HG03135 (cell line): ENCODE measurements at regions not wholly inside any gene's neighbourhood (a gene's known extent, or its start where the extent isn't known, plus 50 kb on each side); places are given as distances from the start of the nearest gene placed in this dataset.

Experiments used
- ATAC-seq: cut with Tn5 transposase; IDR thresholded peaks from one replicate; pipeline ENCODE4 v1.9.1; 2021; ENCODE audit warnings: mild to moderate bottlenecking, moderate library complexity; ENCODE audit not compliant: unreplicated experiment

- no peak for ATAC-seq
Measured at GRCh38 chr2:23128684-23129292, 256.2 kb upstream of the KLHL29 start.

DNA sequence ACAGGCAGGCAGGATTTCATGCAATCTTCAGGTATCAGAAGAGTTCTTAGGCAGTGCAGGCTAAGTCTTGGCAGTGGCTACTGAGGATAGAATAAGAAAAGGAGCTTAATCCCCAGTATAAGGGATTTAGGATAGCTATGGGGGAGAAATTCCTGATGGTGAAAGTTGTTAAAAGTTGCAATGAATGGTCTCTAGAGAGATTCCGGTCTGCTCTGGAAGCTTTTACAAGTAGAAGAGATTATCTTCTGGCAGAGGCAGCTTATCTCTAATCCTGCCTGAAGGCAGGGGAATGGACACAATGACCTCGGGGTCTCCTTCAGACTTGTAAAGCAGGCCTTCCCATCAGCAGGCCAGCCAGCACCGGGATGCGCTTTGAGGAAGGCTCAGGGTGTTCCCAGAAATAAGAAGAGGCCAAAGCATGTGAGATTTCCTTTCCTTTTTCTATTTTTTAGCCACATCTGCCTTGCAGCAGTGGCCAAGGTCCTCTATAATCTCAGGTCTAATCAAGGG, 253.9 kb upstream of the KLHL29 start:
- no peak for ATAC-seq

- no peak for ATAC-seq
Measured at GRCh38 chr2:23132000-23132399, 253.0 kb upstream of the KLHL29 start.

DNA sequence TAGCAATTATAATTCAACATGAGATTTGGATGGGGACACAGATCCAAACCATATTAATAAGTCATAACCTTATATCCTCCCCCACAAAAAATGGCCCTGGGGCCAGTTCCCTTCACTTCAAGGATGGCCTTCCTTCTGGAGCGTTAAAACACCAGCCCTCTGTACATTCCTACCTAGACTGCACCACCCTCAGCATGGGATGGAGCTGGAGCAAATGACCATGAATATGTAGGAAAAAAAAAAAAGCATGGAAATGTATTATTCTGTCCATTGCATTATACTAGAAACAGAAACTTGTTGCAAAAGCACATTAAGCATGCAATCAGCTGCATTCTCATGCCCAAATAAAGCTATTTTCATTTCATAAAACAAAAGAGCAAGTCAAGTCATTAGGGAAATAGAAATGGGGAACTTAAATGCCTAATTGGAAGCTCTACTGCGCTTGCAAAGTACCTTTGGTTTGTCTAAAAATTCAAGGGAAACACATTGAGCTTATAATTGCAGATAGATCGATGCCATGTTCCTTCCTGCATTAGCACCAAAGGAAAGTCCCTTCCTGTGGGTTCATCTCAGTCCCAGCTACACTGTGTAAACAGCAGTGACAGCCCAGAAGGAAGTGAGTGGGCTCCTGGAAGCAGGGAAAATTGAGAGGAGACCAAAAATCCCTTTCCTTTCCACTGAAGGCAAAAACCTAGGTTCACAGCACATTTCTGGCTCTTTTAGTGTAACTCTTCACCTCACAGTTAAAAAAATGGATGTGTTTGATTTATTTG, 252.0 kb upstream of the KLHL29 start:
- ATAC-seq: no peak

DNA sequence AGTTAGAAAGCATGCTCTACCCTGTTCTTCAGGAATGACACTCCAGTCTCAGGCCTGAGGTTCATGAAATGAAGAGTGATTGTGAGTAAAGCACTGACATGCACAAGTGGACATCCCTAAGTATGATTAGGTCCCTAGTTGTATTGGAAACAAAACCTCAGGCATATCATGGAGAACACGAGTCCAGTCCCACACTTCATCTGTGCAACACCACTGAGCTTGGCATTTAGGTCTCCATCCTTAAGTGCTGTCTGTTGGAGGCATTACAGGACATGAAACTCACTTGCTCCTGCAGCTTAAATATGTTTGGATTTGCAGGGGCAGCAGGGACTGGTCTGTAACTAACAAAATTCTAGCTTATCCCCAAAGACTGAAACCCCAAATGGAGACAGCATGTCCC, 250.3 kb upstream of the KLHL29 start:
- no peak for ATAC-seq

- ATAC-seq: no peak
Measured at GRCh38 chr2:23135481-23136100, 249.4 kb upstream of the KLHL29 start.

DNA sequence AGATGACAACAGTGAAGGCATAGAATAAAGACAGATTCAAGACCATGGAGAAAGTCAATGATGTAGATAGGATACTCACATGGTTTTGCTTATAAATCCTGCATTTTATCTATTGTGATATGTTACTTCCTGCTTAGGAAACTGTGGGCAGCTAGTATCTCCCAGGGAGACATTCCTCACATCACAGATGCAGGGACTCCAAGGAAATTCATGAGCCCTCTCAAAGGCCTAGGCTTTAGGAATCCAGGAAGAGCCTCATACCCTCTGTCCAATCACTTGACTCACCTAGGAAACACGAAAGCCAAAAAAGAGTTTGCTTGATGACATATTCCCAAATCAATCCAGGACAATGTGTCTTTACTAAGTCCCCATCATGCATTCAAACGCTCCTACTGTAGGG, 247.8 kb upstream of the KLHL29 start:
- ATAC-seq: no peak

- no peak for ATAC-seq
Measured at GRCh38 chr2:23138701-23139100, 246.3 kb upstream of the KLHL29 start.

GRCh38 chr2:23145460-23145859, 239.5 kb upstream of the KLHL29 start:
- no peak for ATAC-seq

DNA sequence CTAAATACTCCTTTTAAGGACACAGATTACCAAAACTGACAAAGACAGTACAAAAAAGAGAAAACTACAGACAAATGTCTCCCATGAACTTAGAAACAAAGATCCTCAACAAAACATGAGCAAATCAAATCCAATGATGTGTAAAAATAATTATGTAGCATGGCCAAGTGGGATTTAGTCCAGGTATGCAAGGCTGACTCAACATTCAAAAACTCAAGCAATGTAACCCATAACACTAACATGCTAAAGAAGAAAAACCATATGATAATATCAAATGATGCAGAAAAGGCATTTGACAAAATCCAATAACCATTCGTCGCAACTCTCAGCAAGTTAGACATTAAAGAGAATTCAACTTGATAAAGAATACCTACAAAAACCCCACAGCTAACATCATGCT, 239.0 kb upstream of the KLHL29 start:
- no peak for ATAC-seq

GRCh38 chr2:23148342-23148741, 236.6 kb upstream of the KLHL29 start:
- no peak for ATAC-seq

GRCh38 chr2:23149777-23150176, 235.2 kb upstream of the KLHL29 start:
- no peak for ATAC-seq

GRCh38 chr2:23153484-23153883, 231.5 kb upstream of the KLHL29 start:
- no peak for ATAC-seq

DNA sequence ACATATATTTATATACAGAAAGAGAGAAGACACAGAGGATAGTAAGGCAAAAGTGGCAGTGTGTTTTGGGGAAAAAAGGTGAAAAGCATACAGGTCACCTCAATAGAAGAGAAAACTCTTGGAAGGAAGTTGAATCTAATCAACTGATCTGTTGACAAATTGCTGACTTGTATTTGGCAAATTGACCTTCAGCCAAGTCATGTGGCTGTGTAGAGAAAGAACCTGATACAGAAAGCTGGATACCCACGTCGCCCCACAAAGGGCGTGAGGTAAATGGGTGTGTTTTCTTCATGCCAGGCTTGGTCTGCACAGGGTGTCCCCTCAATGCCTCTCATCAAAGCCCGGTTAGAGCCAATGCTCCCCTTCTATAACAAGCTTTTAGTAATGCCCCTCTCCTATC, 230.0 kb upstream of the KLHL29 start:
- no peak for ATAC-seq

DNA sequence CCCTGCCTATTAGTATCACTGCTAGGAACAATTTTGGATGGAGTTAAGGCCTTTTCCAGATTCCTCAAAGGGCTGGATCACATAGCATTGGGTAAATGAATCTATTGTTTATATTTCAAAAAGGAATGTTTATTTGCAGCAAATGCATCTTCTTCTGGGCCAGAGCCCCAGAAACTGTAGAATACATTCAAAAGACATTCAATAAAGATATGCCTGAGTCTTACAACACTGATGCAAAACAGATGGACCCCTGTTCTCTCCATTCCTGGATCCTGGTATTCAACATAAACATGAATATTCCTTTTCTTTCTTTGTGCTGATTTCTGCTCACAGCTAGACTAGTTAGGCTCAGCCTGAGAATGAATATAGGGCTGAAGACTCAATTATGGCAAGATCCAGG, 227.2 kb upstream of the KLHL29 start:
- no peak for ATAC-seq

- no peak for ATAC-seq
Measured at GRCh38 chr2:23158306-23158705, 226.7 kb upstream of the KLHL29 start.

- ATAC-seq: no peak
Measured at GRCh38 chr2:23159746-23160405, 225.1 kb upstream of the KLHL29 start.

DNA sequence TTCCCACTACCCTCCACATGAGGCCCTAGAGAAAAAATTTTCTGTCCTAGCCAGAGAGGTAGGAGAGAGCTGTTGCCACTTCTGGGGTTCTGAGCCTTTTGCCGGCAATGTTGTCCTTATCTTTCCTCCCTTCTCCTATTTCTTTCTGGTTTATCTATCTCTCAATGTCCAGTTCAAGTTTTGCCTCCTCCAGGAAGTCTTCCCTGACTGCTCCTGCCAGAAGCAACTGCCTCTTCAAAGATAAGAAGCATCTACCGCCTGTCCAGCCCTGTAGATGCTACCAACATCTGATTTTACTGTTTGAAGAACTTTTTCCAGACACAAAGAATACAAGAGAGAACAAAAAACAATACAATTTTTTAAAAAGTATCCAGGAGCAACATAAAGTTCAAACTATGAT, 220.8 kb upstream of the KLHL29 start:
- no peak for ATAC-seq

DNA sequence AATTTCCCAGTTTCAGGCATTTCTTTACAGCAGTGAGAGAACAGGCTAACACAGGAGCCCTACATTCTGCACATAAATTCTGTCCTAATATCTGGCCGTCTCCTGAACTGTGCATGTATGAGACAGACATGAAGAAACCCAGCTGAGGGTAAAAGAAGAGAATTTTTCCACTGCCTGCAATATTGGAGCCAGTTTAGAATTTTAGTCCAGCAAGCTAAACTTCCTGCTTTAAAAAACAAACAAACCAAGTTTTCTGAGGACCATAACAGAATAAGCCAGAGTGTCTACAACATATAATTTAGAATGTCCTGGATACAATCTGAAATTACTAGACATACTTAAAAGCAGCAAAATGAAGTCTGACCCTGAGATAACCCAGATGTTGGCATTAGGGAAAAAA, 215.1 kb upstream of the KLHL29 start:
- no peak for ATAC-seq

DNA sequence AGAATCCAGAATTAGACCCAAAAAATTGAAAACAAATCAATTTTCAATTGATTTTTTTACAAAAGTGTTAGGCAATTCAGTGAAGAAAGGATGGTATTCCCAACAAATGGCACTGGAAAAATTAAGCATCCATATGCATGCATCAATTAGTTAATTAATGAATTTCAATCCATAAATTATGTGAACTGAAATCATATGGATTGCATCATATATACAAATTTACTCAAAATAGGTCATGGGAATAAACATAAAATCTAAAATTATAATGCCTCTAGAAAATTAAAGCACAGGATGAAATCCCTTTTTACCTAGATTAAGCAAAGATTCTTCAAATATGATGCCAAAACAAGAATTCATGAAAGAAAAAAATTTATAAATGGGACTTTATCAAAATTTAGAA, 213.9 kb upstream of the KLHL29 start:
- ATAC-seq: no peak

DNA sequence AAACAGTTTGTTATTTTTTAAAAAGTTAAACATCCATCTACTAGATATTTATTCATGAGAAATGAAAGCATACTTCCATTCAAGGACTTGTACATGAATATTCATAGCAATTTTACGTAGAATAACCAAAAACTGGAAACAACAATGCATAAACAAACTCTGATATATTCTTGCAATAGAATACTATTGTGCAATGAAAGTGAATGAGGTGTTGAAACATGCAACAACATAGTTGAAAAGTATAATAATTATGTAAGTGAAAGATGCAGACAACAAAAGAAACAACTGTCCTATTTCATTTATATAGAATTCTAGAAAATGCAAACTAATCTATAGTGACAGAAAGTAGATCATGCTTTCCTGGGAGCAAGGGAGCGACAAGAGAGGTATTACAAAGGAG, 206.6 kb upstream of the KLHL29 start:
- no peak for ATAC-seq

DNA sequence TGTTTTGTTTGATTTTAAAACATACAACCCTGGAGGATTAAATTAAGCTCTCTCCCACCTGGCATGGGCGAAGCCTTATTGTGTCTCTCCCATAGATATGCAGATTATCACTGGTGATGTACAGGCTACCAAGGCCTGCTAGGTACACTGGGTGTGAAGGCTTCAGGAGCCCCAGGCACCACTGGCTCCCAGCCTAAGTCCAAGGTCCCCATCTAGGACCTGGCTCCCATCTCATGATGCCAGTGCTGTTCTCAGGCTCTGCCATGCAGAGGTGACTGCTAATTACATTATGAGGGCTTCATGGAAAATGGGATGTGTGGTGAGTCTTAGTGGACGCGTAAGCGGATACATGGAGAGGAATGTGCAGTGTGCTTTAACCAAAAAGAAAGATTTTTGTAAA, 201.2 kb upstream of the KLHL29 start:
- ATAC-seq: no peak
